Keratinocyte (primary cell): ENCODE measurements at regions not wholly inside any gene's neighbourhood (a gene's known extent, or its start where the extent isn't known, plus 50 kb on each side); places are given as distances from the start of the nearest gene placed in this dataset.

ENCODE experiments used
- DNase-seq: peaks from one replicate; pipeline ENCODE4 v3.0.0-alpha.2; 2011; ENCODE audit warnings: low read depth, missing footprints, low spot score
- FAIRE-seq: peaks from 2 replicates; lab custom pipeline; 2011; peaks lifted over from hg19 to GRCh38; lab: Jason Lieb, UNC
- H2AFZ ChIP-seq: 2 replicates; pipeline ENCODE4 v1.6.0; 2012; ENCODE audit warnings: low read length, control low read depth, inconsistent platforms; ENCODE audit not compliant: control insufficient read depth
- H3K27ac ChIP-seq: 2 replicates; pipeline ENCODE4 v1.5.1; 2011; ENCODE audit warnings: low read length; ENCODE audit not compliant: control insufficient read depth, insufficient read depth
- H3K27me3 ChIP-seq: 3 replicates; pipeline ENCODE4 v1.6.0; 2011; ENCODE audit warnings: low read length; ENCODE audit not compliant: control insufficient read depth, insufficient read depth; ENCODE audit errors: extremely low read depth
- H3K36me3 ChIP-seq, 2 experiments: 2 replicates in 1 of 2; 3 replicates in 1 of 2; pipeline ENCODE4 v1.5.1; 2011; ENCODE audit warnings: low read length in 2 of 2, mild to moderate bottlenecking in 1 of 2; ENCODE audit not compliant: control insufficient read depth in 2 of 2, insufficient read depth in 2 of 2; ENCODE audit errors: extremely low read depth in 1 of 2
- H3K4me1 ChIP-seq: 3 replicates; pipeline ENCODE4 v1.5.1; 2011; ENCODE audit warnings: low read length; ENCODE audit not compliant: control insufficient read depth, insufficient read depth; ENCODE audit errors: extremely low read depth
- H3K4me2 ChIP-seq: 3 replicates; pipeline ENCODE4 v1.6.0; 2011; ENCODE audit warnings: low read depth, low read length; ENCODE audit not compliant: control insufficient read depth, insufficient read depth; ENCODE audit errors: extremely low read depth
- H3K4me3 ChIP-seq, 3 experiments: fragments of 200-600 bp in 1 of 3; sonication (generic) in 1 of 3; 2 replicates in 2 of 3; 3 replicates in 1 of 3; pipeline ENCODE4 v1.5.1; 2011 to 2016; ENCODE audit warnings: low read length in 3 of 3, mild to moderate bottlenecking in 3 of 3, control low read depth in 2 of 3, inconsistent platforms in 1 of 3, low read depth in 1 of 3, mixed read lengths in 1 of 3, mixed run types in 1 of 3, moderate library complexity in 1 of 3; ENCODE audit not compliant: control insufficient read depth in 2 of 3, insufficient read depth in 2 of 3; ENCODE audit errors: extremely low read depth in 1 of 3
- H3K79me2 ChIP-seq: 2 replicates; pipeline ENCODE4 v1.6.0; 2012; ENCODE audit warnings: low read length; ENCODE audit not compliant: control insufficient read depth, insufficient read depth
- H3K9ac ChIP-seq: 3 replicates; pipeline ENCODE4 v1.6.0; 2011; ENCODE audit warnings: low read length; ENCODE audit not compliant: control insufficient read depth, insufficient read depth; ENCODE audit errors: extremely low read depth
- H3K9me1 ChIP-seq: 3 replicates; pipeline ENCODE4 v1.6.0; 2011; ENCODE audit warnings: low read length; ENCODE audit not compliant: control insufficient read depth, insufficient read depth; ENCODE audit errors: extremely low read depth
- H3K9me3 ChIP-seq: 2 replicates; pipeline ENCODE4 v1.5.1; 2012; ENCODE audit warnings: low read depth, low read length; ENCODE audit not compliant: control insufficient read depth
- H4K20me1 ChIP-seq: 3 replicates; pipeline ENCODE4 v1.6.0; 2011; ENCODE audit warnings: low read length; ENCODE audit not compliant: control insufficient read depth, insufficient read depth; ENCODE audit errors: extremely low read depth
- CTCF ChIP-seq, 3 experiments: IDR thresholded peaks in 1 of 3; conservative IDR thresholded peaks in 1 of 3; optimal IDR thresholded peaks in 1 of 3; 2 replicates in 2 of 3; 3 replicates in 1 of 3; pipeline versions ENCODE3 to v1.5.1; 2011; ENCODE audit warnings: low read length in 3 of 3, mild to moderate bottlenecking in 3 of 3, moderate library complexity in 2 of 3, control low read depth in 1 of 3, inconsistent platforms in 1 of 3; ENCODE audit not compliant: insufficient read depth in 2 of 3; ENCODE audit errors: extremely low read depth in 1 of 3
- EZH2 ChIP-seq: IDR thresholded peaks from one replicate; pipeline ENCODE4 v1.6.1; 2012; ENCODE audit warnings: inconsistent platforms, mild to moderate bottlenecking, low read length, moderate library complexity
- dilution Hi-C: fragments of 300-500 bp; cut with MboI; formaldehyde crosslinking; loops from one replicate; pipeline ENCODE4 v1.7.0; 2020; ENCODE audit warnings: low sequenced_read_pairs; ENCODE audit not compliant: extremely low pct_ligation_motif_present

GRCh38 chr4:34178476-34178875 lies 2065.8 kb downstream of the ARAP2 start:
- Histone ChIP-seq H3K27me3 (no peaks in the 10 kb centered on the region), H2AFZ (no peak overlapping the region)
- DNase-seq: no peak

GRCh38 chr4:34181311-34181841 lies 2062.9 kb downstream of the ARAP2 start:
- Histone ChIP-seq H3K4me2 (peak overlapping the region; percentile 58), H4K20me1 (no peaks in the 10 kb centered on the region), H3K36me3 (no peaks in the 10 kb centered on the region), H3K79me2 (no peaks in the 10 kb centered on the region), H2AFZ (no peak overlapping the region), H3K9me1 (no peaks in the 10 kb centered on the region), H3K9me3 (no peaks in the 10 kb centered on the region), H3K9ac (no peak overlapping the region), H3K4me1 (peaks cover 27% of the 10 kb centered on the region), H3K4me3 (peak overlapping the region in 1 of 3 experiments; percentile 19), H3K27ac (peak overlapping the region; percentile 60), H3K27me3 (no peaks in the 10 kb centered on the region)
- dilution Hi-C loops: no loop called here
- DNase-seq (peak; percentile 40), FAIRE-seq (peak; percentile 93)
- no peak for TF ChIP-seq CTCF (optimal IDR thresholded peaks at IDR 0.05 in 1 of 3, IDR thresholded peaks at IDR 0.05 in 1 of 3, conservative IDR thresholded peaks at IDR 0.05 in 1 of 3; ENCODE audit: extremely low read depth in 1 of 3, insufficient read depth in 2 of 3, low read length in 3 of 3)
- no peak for TF ChIP-seq EZH2

More at GRCh38 chr4:34178476-34178875, 2065.8 kb downstream of the ARAP2 start:
- no peak for TF ChIP-seq EZH2
- TF ChIP-seq CTCF (optimal IDR thresholded peaks at IDR 0.05 in 1 of 3, IDR thresholded peaks at IDR 0.05 in 1 of 3, conservative IDR thresholded peaks at IDR 0.05 in 1 of 3; ENCODE audit: extremely low read depth in 1 of 3, insufficient read depth in 2 of 3, low read length in 3 of 3): no peak
- dilution Hi-C loops: no loop called here
- peaks cover 21% of the 10 kb centered on the region for H3K4me1 ChIP-seq
- FAIRE-seq: no peak
- no peaks in the 10 kb centered on the region for H3K9me3 ChIP-seq
- no peaks in the 10 kb centered on the region for H3K36me3 ChIP-seq
- H3K4me3 ChIP-seq: no peak overlapping the region
- H3K27ac ChIP-seq: no peak overlapping the region
- no peaks in the 10 kb centered on the region for H4K20me1 ChIP-seq
- H3K9me1 ChIP-seq: no peaks in the 10 kb centered on the region
- H3K79me2 ChIP-seq: no peaks in the 10 kb centered on the region
- H3K9ac ChIP-seq: no peak overlapping the region
- H3K4me2 ChIP-seq: no peak overlapping the region
